Colonic mucosa (tissue), 4 donors: ENCODE measurements at regions not wholly inside any gene's neighbourhood (a gene's known extent, or its start where the extent isn't known, plus 50 kb on each side); places are given as distances from the start of the nearest gene placed in this dataset.

ENCODE experiments used
- DNase-seq: peaks from one replicate; pipeline ENCODE4 v3.0.0-alpha.2; 2020
- H3K27ac ChIP-seq: fragments of 200-600 bp; one replicate; pipeline ENCODE4 v1.8.0; 2021
- H3K27me3 ChIP-seq: fragments of 200-600 bp; one replicate; pipeline ENCODE4 v1.8.0; 2021
- H3K36me3 ChIP-seq: fragments of 200-600 bp; one replicate; pipeline ENCODE4 v1.8.0; 2021
- H3K4me1 ChIP-seq: fragments of 200-600 bp; one replicate; pipeline ENCODE4 v1.8.0; 2021; ENCODE audit warnings: mild to moderate bottlenecking
- H3K4me3 ChIP-seq: fragments of 200-600 bp; one replicate; pipeline ENCODE4 v1.8.0; 2021
- H3K9ac ChIP-seq, 2 donors: one replicate each; pipeline ENCODE4 v1.7.0; 2013; ENCODE audit warnings: control low read depth in 2 of 2, low read depth in 2 of 2, low read length in 2 of 2
- H3K9me3 ChIP-seq: fragments of 200-600 bp; one replicate; pipeline ENCODE4 v1.8.0; 2021
- CTCF ChIP-seq: fragments of 200-600 bp; IDR thresholded peaks from one replicate; pipeline ENCODE4 v1.8.0; 2022; ENCODE audit warnings: antibody characterized with exemption, mild to moderate bottlenecking
- intact Hi-C: fragments of 100-400 bp; cut with DNase I; formaldehyde crosslinking; loops from one replicate; pipeline ENCODE4 v1.14.1; 2022
- donor health status: healthy.
- donor health status: DM: no; HTN: no; CAD: no.
- donor health status: DM: no; HTN: no; CAD: no.

DNA sequence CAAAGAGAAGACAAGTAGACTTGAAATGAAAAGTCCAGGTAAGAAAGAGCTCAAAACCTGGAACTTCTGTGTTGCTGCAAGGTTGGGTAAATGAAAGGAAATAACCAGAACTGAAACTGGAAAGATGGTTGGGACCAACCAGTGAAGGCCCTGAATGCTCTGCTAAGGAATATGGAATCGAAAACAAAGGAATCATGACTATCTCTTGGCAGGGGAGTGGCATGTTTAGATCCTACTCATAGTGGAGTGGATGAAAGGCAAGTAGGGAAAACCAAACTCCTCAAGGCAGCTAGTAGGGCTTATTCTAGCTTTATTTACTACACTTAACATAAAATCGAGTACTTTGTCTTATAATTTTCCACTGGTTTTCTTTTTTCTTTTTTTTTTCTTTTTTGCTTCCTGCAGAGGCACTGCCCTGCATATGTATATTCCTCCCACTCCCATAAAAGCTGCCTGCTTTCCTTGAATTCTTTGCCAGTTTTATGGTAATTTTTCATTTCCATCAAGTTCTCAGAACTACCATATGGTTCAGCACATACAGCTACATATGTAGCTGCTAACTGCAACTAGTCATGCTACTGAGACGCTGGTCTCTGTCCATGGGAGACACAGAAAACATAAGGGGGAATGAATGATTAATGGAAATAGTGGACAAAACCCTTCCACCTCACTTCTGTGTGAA, 247.1 kb upstream of the TMTC1 start:
- no peaks in the 10 kb centered on the region for H3K27me3 ChIP-seq
- no peak overlapping the region for H3K27ac ChIP-seq
- no peak overlapping the region for H3K4me3 ChIP-seq
- DNase-seq = no peak
- intact Hi-C loops = no loop called here
- no peaks in the 10 kb centered on the region for H3K36me3 ChIP-seq
- no peaks in the 10 kb centered on the region for H3K4me1 ChIP-seq
- H3K9me3 ChIP-seq = no peaks in the 10 kb centered on the region
- H3K9ac ChIP-seq = no peak overlapping the region
- no peak for TF ChIP-seq CTCF

- no peak for TF ChIP-seq CTCF
- Histone ChIP-seq H3K36me3 (no peaks in the 10 kb centered on the region), H3K27ac (no peak overlapping the region), H3K9ac (no peak overlapping the region), H3K27me3 (no peaks in the 10 kb centered on the region), H3K4me1 (no peaks in the 10 kb centered on the region), H3K4me3 (no peak overlapping the region), H3K9me3 (no peaks in the 10 kb centered on the region)
- no peak for DNase-seq
- intact Hi-C loops = no loop called here
Measured at GRCh38 chr12:30026621-30027234, 243.0 kb upstream of the TMTC1 start.

DNA sequence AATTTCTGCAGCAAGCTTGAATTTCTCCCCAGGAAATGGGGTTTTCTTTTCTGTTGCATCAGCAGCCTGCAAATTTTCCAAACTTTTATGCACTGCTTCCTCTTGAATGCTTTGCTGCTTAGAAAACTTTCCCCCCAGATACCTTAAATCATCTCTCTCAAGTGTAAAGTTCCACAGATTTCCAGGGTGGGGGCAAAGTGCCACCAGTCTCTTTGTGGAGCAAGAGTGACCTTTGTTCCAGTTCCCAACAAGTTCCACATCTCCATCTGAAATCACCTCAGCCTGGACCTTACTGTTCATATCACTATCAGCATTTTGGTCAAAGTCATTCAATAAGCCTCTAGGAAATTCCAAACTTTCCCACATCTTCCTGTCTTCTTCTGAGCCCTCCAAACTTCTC, 241.6 kb upstream of the TMTC1 start:
- no peaks in the 10 kb centered on the region for H3K36me3 ChIP-seq
- no peaks in the 10 kb centered on the region for H3K27me3 ChIP-seq
- H3K9ac ChIP-seq = no peak overlapping the region
- H3K4me1 ChIP-seq = no peaks in the 10 kb centered on the region
- no peak overlapping the region for H3K27ac ChIP-seq
- no peak for DNase-seq
- H3K4me3 ChIP-seq = no peak overlapping the region
- intact Hi-C loops = no loop called here
- no peak for TF ChIP-seq CTCF
- H3K9me3 ChIP-seq = no peaks in the 10 kb centered on the region

DNA sequence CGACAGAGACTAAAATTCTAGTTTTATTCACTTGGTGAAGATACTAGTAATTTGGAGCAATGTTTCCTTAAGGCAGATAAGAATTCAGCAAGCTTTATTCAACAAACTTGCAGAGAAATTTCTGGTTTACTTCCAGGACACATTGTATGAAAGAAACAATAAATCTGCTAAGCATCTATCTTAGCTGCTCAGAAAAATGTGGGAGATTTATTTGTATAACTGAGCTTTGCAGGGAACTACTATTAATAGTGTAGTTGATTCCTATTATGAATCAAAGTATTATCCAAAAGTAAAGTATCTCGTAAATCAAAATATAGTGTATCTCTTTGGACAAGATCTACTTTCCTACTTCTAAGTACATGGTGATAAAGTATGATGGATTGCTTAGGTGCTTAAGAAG, 239.4 kb upstream of the TMTC1 start:
- Histone ChIP-seq H3K27me3 (no peaks in the 10 kb centered on the region), H3K4me3 (no peak overlapping the region), H3K36me3 (no peaks in the 10 kb centered on the region), H3K9me3 (no peaks in the 10 kb centered on the region), H3K27ac (no peak overlapping the region), H3K4me1 (no peaks in the 10 kb centered on the region), H3K9ac (no peak overlapping the region)
- intact Hi-C loops = no loop called here
- no peak for TF ChIP-seq CTCF
- DNase-seq = no peak

- no peak for TF ChIP-seq CTCF
- no peak overlapping the region for H3K4me3 ChIP-seq
- H3K27ac ChIP-seq = no peak overlapping the region
- no peaks in the 10 kb centered on the region for H3K4me1 ChIP-seq
- no peak for DNase-seq
- H3K36me3 ChIP-seq = no peaks in the 10 kb centered on the region
- intact Hi-C loops = no loop called here
- no peak overlapping the region for H3K9ac ChIP-seq
- no peaks in the 10 kb centered on the region for H3K27me3 ChIP-seq
- H3K9me3 ChIP-seq = no peaks in the 10 kb centered on the region
Measured at GRCh38 chr12:30021051-30021833, 237.5 kb upstream of the TMTC1 start.
